Gastrocnemius medialis (tissue), 4 donors: ENCODE measurements at regions not wholly inside any gene's neighbourhood (a gene's known extent, or its start where the extent isn't known, plus 50 kb on each side); places are given as distances from the start of the nearest gene placed in this dataset.

Experiments used
- CTCF ChIP-seq, 5 experiments: fragments of 450-650 bp in 3 of 5; fragments of 200-600 bp in 2 of 5; sonication (generic) in 2 of 5; IDR thresholded peaks in 4 of 5; conservative IDR thresholded peaks in 1 of 5; 1 replicate in 4 of 5; 2 replicates in 1 of 5; pipeline ENCODE4 v1.5.1; 2016 to 2019; ENCODE audit warnings: antibody characterized with exemption in 5 of 5, mild to moderate bottlenecking in 3 of 5, moderate library complexity in 3 of 5
- POLR2A ChIP-seq, 2 donors: fragments of 450-650 bp; IDR thresholded peaks; one replicate each; pipeline ENCODE4 v1.6.1; 2017; ENCODE audit warnings: antibody characterized with exemption in 2 of 2, mild to moderate bottlenecking in 2 of 2, moderate library complexity in 2 of 2

GRCh38 chr18:22074282-22075070 is 94.9 kb upstream of the GATA6 start:
- TF ChIP-seq CTCF (IDR thresholded peaks at IDR 0.05 in 4 of 5, conservative IDR thresholded peaks at IDR 0.05 in 1 of 5) (no peak), POLR2A (IDR thresholded peaks at IDR 0.05) (no peak)
